PC-9 (cell line): ENCODE measurements at regions not wholly inside any gene's neighbourhood (a gene's known extent, or its start where the extent isn't known, plus 50 kb on each side); places are given as distances from the start of the nearest gene placed in this dataset.
"Not testable (repeated sequence)": the region's sequence is repeated elsewhere in the genome, so short reads cannot be mapped to it uniquely, and the experiment has no call there.

Source experiments
- CTCF ChIP-seq: fragments of 200-600 bp; sonication (generic); conservative IDR thresholded peaks from 2 replicates; pipeline ENCODE4 v1.6.1; 2017; ENCODE audit warnings: mixed run types, antibody characterized with exemption, mild to moderate bottlenecking, moderate library complexity
- EZH2 ChIP-seq: fragments of 200-600 bp; sonication (generic); IDR thresholded peaks from 2 replicates; pipeline ENCODE4 v1.8.0; 2017; ENCODE audit warnings: antibody characterized with exemption, low read depth

GRCh38 chr6:144923491-144923787, 638.3 kb downstream of the UTRN start:
- TF ChIP-seq CTCF, EZH2: not testable (repeated sequence)
